GM06990 (cell line): ENCODE measurements at regions not wholly inside any gene's neighbourhood (a gene's known extent, or its start where the extent isn't known, plus 50 kb on each side); places are given as distances from the start of the nearest gene placed in this dataset.
"Not testable (repeated sequence)": the region's sequence is repeated elsewhere in the genome, so short reads cannot be mapped to it uniquely, and the experiment has no call there.

ENCODE experiments used
- DNase-seq: peaks from one replicate; pipeline ENCODE4 v3.0.0-alpha.2; 2011; ENCODE audit not compliant: insufficient read length; ENCODE audit errors: extremely low read depth
- H3K27me3 ChIP-seq: replicated peaks from 2 replicates; pipeline ENCODE4 v1.6.0; 2011; ENCODE audit warnings: low read length; ENCODE audit not compliant: control insufficient read depth, insufficient read depth
- H3K36me3 ChIP-seq: 2 replicates; pipeline ENCODE4 v1.5.1; 2011; ENCODE audit warnings: low read length; ENCODE audit not compliant: control insufficient read depth, insufficient read depth
- H3K4me3 ChIP-seq: replicated peaks from 2 replicates; pipeline ENCODE4 v1.5.1; 2011; ENCODE audit warnings: low read depth, mild to moderate bottlenecking, control low read depth, low read length
- CTCF ChIP-seq: IDR thresholded peaks from 2 replicates; pipeline ENCODE4 v1.5.1; 2011; ENCODE audit warnings: low read length, control low read depth, mild to moderate bottlenecking, inconsistent platforms; ENCODE audit not compliant: insufficient read depth, poor library complexity, severe bottlenecking

DNA sequence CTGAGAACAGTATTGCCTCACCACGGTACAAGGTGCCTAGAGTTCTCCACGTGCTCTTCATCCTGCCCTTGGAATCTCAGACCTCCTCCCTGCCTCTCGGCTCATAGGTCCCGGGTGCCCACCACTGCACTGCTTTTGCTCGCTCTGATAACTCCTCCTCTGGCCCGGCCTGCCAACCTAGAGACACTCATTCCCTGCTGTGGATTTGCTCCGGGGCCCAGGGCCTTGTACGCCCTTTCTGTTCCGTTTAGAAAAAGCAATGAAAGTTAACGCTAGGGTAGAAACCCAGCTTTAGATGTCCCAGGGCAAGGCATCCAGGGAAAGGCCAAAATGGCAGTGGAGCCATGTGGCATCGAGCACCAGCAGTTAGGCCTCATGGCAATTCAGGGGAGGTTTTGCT is 253.9 kb downstream of the VAPA start:
- Histone ChIP-seq H3K4me3 (no peak overlapping the region), H3K27me3 (no peaks in the 10 kb centered on the region; the same call in none of the 2 replicates), H3K36me3 (no peaks in the 10 kb centered on the region)
- TF ChIP-seq CTCF, result no peak
- DNase-seq, result no peak

- DNase-seq, result no peak
- H3K4me3 ChIP-seq, result no peak overlapping the region
- TF ChIP-seq CTCF, result no peak
- no peaks in the 10 kb centered on the region for H3K36me3 ChIP-seq
- H3K27me3 ChIP-seq, result no peaks in the 10 kb centered on the region; the same call in none of the 2 replicates
These were observed 254.7 kb downstream of the VAPA start for GRCh38 chr18:10168477-10168876.

- no peaks in the 10 kb centered on the region for H3K36me3 ChIP-seq
- no peak for DNase-seq
- H3K27me3 ChIP-seq, result no peaks in the 10 kb centered on the region; the same call in none of the 2 replicates
- TF ChIP-seq CTCF, result no peak
- no peak overlapping the region for H3K4me3 ChIP-seq
These were observed 255.3 kb downstream of the VAPA start for GRCh38 chr18:10169064-10169562.

GRCh38 chr18:10169814-10170213 is 256.0 kb downstream of the VAPA start:
- Histone ChIP-seq H3K27me3 (no peaks in the 10 kb centered on the region; the same call in 1 of the 2 replicates), H3K4me3 (no peak overlapping the region), H3K36me3 (no peaks in the 10 kb centered on the region)
- no peak for DNase-seq
- TF ChIP-seq CTCF, result no peak

- no peak overlapping the region for H3K4me3 ChIP-seq
- H3K36me3 ChIP-seq, result no peaks in the 10 kb centered on the region
- no peaks in the 10 kb centered on the region; the same call in 1 of the 2 replicates for H3K27me3 ChIP-seq
- DNase-seq, result no peak
- no peak for TF ChIP-seq CTCF
These were observed 256.6 kb downstream of the VAPA start for GRCh38 chr18:10170375-10170774.

- not testable (repeated sequence) for H3K27me3 ChIP-seq, H3K36me3 ChIP-seq, DNase-seq, H3K4me3 ChIP-seq
These were observed 261.5 kb downstream of the VAPA start for GRCh38 chr18:10175333-10175732.

DNA sequence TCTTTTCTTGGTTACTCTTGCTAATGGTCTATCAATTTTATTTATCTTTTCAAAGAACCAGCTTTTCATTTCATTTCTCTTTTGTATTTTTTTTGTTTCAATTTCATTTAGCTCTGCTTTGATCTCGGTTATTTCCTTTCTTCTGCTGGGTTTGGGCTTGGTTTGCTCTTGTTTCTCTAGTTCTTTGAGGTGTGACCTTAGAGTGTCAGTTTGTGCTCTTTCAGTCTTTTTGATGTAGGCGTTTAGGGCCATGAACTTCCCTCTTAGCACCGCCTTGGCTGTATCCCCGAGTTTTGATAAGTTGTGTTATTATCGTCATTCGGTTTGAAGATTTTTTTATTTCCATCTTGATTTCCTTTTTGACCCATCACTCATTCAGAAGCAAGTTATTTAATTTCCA is 265.5 kb downstream of the VAPA start:
- not testable (repeated sequence) for DNase-seq, H3K36me3 ChIP-seq, H3K4me3 ChIP-seq, H3K27me3 ChIP-seq
